PC-9 (cell line): ENCODE measurements at regions not wholly inside any gene's neighbourhood (a gene's known extent, or its start where the extent isn't known, plus 50 kb on each side); places are given as distances from the start of the nearest gene placed in this dataset.

Source experiments
- EZH2 ChIP-seq: fragments of 200-600 bp; sonication (generic); IDR thresholded peaks from 2 replicates; pipeline ENCODE4 v1.8.0; 2017; ENCODE audit warnings: antibody characterized with exemption, low read depth
- TF ChIP-seq, protein P1 (sequence below): fragments of 200-600 bp; sonication (generic); conservative IDR thresholded peaks from 2 replicates; pipeline ENCODE4 v1.6.1; 2017; ENCODE audit warnings: mixed run types, antibody characterized with exemption, mild to moderate bottlenecking, moderate library complexity

DNA sequence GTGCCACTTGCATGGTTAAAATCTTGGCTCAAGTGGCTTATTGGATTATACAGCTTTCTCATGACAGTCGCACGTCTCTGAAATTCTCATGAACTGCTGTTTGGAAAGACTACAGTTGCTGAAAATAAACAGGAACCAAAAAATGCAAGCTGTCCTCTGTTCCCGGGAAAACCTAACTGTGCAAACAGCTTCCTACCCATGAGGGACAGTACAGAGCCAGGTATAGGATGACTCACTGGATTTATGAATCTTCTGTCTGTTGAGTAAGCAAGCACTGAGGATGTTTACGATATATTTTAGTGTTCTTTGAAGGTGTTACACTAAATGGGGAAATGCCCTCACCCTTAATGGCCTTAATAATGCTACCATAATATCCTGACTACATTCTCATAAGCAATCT is 380.3 kb upstream of the TNC start:
- TF ChIP-seq, protein P1, sequence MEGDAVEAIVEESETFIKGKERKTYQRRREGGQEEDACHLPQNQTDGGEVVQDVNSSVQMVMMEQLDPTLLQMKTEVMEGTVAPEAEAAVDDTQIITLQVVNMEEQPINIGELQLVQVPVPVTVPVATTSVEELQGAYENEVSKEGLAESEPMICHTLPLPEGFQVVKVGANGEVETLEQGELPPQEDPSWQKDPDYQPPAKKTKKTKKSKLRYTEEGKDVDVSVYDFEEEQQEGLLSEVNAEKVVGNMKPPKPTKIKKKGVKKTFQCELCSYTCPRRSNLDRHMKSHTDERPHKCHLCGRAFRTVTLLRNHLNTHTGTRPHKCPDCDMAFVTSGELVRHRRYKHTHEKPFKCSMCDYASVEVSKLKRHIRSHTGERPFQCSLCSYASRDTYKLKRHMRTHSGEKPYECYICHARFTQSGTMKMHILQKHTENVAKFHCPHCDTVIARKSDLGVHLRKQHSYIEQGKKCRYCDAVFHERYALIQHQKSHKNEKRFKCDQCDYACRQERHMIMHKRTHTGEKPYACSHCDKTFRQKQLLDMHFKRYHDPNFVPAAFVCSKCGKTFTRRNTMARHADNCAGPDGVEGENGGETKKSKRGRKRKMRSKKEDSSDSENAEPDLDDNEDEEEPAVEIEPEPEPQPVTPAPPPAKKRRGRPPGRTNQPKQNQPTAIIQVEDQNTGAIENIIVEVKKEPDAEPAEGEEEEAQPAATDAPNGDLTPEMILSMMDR = no peak
- no peak for TF ChIP-seq EZH2
